Stimulated activated CD4-positive, alpha-beta T cell treated with anti-CD3 and anti-CD28 coated beads, Interleukin-1b, Interleukin-23, amount 100 ng/mL, for 4 hours (primary cell): ENCODE measurements at regions not wholly inside any gene's neighbourhood (a gene's known extent, or its start where the extent isn't known, plus 50 kb on each side); places are given as distances from the start of the nearest gene placed in this dataset.

ENCODE experiments used
- DNase-seq, 2 donors: peaks; one replicate each; pipeline ENCODE4 v3.0.0-alpha.2; 2020; ENCODE audit warnings: low read depth in 2 of 2

GRCh38 chr2:144215207-144215606, 304.7 kb downstream of the ZEB2 start:
- no peak for DNase-seq

GRCh38 chr2:144213797-144214196, 306.1 kb downstream of the ZEB2 start:
- no peak for DNase-seq

- DNase-seq, result no peak
Measured at GRCh38 chr2:144211826-144212225, 308.1 kb downstream of the ZEB2 start.

- DNase-seq, result no peak
Measured at GRCh38 chr2:144211065-144211464, 308.9 kb downstream of the ZEB2 start.

GRCh38 chr2:144210076-144210475, 309.8 kb downstream of the ZEB2 start:
- no peak for DNase-seq

- DNase-seq, result no peak
Measured at GRCh38 chr2:144208924-144209323, 311.0 kb downstream of the ZEB2 start.

GRCh38 chr2:144206019-144206418, 313.9 kb downstream of the ZEB2 start:
- no peak for DNase-seq

- no peak for DNase-seq
Measured at GRCh38 chr2:144201868-144202468, 318.0 kb downstream of the ZEB2 start.

- DNase-seq, result no peak
Measured at GRCh38 chr2:144201126-144201525, 318.8 kb downstream of the ZEB2 start.

GRCh38 chr2:144198116-144198515, 321.8 kb downstream of the ZEB2 start:
- no peak for DNase-seq

GRCh38 chr2:144194326-144195071, 325.4 kb downstream of the ZEB2 start:
- no peak for DNase-seq

- DNase-seq, result no peak
Measured at GRCh38 chr2:144190908-144191605, 328.9 kb downstream of the ZEB2 start.

- peak; percentile 42 to 50 for DNase-seq
Measured at GRCh38 chr2:144183727-144184126, 336.2 kb downstream of the ZEB2 start.

GRCh38 chr2:144181001-144181400, 338.9 kb downstream of the ZEB2 start:
- no peak for DNase-seq

GRCh38 chr2:144180131-144180530, 339.8 kb downstream of the ZEB2 start:
- no peak for DNase-seq

- DNase-seq, result no peak
Measured at GRCh38 chr2:144170179-144170578, 349.7 kb downstream of the ZEB2 start.

- no peak for DNase-seq
Measured at GRCh38 chr2:144166743-144167142, 353.2 kb downstream of the ZEB2 start.

GRCh38 chr2:144165599-144166250, 354.2 kb downstream of the ZEB2 start:
- no peak for DNase-seq

GRCh38 chr2:144163592-144163991, 356.3 kb downstream of the ZEB2 start:
- DNase-seq, result no peak

GRCh38 chr2:144162652-144163051, 357.3 kb downstream of the ZEB2 start:
- peak; percentile 7 to 25 for DNase-seq

- no peak for DNase-seq
Measured at GRCh38 chr2:144161061-144161460, 358.9 kb downstream of the ZEB2 start.

- no peak for DNase-seq
Measured at GRCh38 chr2:144159240-144159639, 360.7 kb downstream of the ZEB2 start.
